Left forelimb (tissue), 1 donor: ENCODE measurements at regions not wholly inside any gene's neighbourhood (a gene's known extent, or its start where the extent isn't known, plus 50 kb on each side); places are given as distances from the start of the nearest gene placed in this dataset.

Experiments used
- DNase-seq: peaks from one replicate; pipeline ENCODE4 v3.0.0-alpha.2; 2018; ENCODE audit warnings: low spot score

DNA sequence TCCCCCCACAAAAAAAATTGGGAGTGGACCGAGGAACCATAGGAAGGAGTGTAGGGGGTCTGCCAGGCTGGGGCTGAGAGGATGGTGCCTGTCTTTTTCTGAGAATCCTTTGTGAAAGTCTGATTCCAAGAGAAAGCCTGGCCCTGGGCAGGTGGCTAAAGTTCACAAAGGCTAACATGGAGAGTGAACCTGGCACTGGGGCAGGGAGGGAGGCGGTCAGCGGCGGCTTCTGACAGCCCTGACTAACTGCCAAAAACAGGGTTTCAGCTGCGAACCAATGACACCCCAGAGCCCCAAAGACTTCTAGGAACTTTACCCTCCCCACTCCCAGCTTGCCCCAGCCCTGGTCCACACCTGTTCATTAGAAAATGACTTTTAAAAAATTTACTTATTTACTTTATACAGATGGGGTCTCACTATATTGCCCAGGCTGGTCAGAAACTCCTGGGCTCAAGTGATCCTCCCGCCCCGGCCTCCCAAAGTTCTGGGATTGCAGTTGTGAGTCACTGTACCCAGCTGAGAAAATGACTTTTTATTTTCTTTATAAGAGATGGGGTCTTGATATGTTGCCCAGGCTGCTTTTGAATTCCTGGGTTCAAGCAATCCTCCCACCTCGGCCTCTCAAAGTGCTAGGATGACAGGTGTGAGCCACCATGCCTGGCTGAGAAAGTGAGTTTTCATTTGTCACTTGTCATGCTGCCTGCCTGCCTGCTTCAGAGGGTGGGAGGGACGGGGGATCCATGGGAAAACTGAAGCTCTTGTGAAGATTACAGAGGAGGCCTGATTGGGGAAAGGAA lies 61.0 kb upstream of the DUSP5 start:
- DNase-seq, result peak; percentile 53

DNA sequence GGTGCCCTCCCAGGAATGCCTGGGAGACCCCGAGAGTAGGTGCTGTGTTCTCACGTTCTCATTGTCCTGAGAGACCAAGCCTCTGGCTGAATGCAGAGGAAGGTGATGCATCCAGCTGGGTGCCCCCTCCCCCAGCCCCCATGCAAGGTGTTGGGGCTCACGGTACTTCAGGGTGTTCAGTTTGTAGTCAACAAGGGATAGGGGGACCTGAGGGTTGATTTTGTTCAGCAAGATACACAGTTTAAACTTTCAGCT lies 60.4 kb upstream of the DUSP5 start:
- DNase-seq, result no peak

DNA sequence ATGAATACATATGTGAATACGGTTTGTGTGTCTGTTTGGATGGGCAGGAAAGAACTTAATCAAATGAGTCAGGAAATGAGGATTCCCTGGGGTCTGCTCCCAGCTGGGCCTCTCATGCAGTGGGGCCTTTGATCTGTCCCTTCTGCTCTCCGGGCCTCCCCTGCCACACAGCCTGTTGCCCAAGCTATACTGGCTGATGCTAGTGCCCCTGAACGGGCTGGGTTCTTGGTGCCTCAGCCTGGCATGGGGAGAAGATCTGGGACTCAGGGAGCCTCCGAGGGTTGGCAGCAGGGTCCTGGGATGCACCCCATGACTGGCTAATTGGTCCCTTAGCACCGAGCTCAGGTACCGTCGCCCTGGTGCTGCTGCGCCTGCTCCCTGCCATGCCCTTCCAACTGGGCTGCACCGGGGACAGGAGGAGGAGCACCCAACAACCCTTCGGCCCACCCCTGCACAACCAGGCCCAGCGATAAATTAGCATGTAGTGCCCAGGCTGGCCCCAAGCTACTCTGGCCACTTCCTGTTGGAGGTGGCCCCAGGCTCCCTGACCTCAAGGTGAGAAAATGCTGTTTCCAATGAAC lies 59.9 kb upstream of the DUSP5 start:
- DNase-seq, result peak; percentile 52

DNA sequence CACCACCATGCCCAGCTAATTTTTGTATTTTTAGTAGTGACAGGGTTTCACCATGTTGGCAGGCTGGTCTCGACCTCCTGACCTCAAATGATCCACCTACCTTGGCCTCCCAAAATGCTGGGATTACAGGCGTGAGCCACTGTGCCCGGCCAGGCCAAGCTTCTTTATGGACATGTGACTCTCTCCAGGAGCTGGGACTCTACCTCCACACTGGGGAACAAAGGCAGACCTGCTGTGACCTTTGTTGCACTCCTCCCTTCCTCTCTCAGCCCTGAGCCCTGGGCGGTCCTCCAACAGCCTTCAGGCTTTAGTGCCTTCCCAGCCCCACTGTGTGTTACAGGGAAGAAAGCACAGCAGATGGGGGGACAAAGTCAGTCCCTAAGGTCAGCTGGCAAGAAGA lies 55.0 kb upstream of the DUSP5 start:
- DNase-seq, result no peak

DNA sequence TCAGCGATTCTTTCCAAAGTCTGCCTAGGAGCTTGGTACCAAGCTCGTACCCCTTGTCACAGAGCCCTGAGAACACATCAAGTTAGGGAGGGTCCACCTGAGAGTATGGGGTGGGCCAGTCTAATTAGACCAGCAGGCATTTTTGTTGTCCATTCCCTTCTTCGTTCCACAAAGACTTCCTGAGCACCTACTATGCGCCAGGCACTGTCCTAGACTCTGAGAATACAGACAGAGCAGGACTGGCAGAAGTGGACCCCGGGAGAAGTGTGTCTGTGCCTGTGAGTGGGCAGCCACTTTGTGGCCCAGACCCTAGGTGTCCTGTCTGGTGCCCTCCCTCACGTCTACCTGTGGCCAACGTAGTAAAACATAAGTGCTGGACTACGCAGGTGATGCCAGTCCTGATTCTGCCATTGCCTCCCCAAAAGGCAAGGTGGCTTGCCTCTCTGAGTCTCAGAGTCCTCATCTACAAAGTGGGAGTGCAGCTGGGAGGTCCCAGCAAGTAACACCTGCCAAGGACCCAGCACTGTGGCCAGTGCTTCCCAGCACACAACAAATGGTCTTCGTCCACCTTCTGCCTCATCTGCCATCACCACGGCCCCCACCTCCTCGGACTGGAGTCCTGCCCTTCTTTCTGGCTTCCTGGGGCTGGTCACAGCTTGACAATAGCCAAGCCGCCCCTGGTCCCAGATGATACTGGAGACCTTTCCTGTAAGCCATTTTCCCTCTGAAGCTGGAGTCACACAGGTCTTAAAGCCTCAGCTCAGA lies 54.3 kb upstream of the DUSP5 start:
- DNase-seq, result no peak

DNA sequence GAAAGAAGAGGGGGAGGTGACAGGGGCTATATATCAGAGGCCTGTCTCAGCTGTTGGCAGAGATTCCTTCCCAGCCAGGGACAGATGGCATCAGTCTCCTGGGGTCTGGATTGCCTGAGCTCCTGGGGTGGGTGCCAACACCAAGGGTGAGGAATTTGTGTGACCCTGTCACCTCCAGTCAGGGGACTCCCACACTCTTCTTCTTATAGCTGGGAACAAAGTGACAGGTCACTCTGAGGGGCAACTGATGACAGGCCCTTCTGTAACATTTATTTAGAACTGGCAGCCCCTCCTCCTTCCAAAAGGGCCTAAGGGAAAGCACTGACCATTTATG lies 53.7 kb upstream of the DUSP5 start:
- no peak for DNase-seq

DNA sequence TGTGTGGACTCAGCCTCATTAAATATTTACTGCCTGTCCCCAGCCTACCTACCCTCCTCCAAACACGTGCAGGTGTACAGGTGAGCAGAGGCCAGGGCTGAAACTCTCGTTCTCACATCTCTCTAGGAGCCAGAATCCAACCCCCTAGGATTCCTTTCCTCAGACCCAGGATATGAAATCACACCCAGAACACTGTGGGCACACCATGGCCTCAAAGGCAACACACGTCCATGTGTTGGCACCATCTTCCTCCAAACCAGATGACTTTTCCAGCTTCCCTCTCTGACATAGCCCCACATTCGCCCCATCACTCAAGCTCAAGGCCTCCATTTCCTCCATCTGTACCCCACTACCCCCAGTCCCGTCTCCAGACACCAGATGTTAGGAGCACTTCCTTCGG lies 51.8 kb upstream of the DUSP5 start:
- DNase-seq, result no peak

DNA sequence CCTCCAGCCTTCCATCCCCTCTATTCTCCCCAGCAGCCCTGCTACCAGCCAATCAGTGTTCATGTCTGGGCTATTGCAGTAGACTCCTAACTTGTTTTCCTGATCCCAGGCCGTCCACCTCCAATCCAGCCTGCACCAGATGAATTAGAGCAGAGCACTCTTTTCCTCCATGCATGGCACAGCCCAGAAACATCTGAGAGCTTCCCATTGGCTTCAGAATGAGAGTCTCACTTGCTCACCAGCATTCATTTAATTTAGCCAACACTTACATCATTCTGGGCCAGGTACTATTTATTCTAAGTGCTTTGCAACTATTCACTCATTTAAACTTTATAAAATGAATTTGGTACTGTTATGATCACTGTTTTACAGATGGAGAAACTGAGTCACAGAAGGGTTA lies 51.4 kb upstream of the DUSP5 start:
- no peak for DNase-seq

DNA sequence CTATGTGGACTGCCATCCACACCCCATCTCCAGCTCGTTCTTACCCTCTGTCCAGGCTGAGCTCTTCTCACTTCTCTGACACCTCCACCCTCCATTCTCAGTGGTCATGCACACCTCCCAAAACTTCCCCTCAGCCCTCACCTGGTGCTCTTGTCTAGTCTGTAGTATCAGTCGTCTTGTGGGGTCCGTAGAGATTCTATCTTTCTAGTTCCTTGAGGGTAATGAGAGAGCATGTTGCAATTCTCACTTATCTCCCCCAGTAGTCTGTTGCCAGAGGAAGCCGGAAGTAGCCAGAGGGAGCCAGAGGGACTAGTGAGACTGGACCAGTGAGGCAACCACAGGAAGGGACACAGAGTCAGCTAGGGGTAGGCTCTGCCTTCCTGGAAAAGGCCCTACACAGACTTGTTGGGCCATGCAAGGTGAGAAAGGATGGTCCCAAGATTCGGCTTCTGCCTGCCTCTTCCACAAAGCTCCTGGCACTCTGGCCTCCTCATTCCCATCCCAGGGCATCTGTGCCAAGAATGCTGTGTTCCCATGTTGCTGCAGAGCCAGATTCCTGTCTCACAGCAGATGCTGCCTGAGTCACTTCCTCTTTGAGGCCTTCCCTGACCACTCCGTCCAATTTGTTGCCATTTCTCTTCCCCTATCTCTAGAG lies 50.6 kb upstream of the DUSP5 start:
- no peak for DNase-seq

DNA sequence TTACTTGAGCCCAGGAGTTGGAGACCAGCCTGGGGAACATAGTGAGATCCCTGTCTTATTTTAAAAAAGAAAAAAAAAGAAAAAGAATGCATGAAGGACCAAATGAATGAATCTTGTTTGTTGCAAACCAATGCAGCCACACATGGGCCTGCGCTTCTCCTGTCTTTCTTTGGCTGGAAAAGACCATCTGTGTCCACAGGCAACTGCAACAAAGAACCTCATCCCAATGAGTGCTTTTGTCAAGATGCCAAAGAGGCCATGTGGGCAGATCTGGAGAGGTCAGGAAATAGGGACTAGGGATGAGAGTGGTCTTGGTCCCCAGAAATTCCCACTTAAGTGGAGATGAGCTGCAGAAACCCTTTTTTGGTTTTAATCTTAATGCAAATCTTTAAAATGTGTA lies 49.8 kb upstream of the DUSP5 start:
- DNase-seq, result no peak
